GM13976 (cell line): ENCODE measurements at regions not wholly inside any gene's neighbourhood (a gene's known extent, or its start where the extent isn't known, plus 50 kb on each side); places are given as distances from the start of the nearest gene placed in this dataset.
"Not testable (repeated sequence)": the region's sequence is repeated elsewhere in the genome, so short reads cannot be mapped to it uniquely, and the experiment has no call there.

Source experiments
- DNase-seq: peaks from one replicate; pipeline ENCODE4 v3.0.0; 2012; ENCODE audit warnings: low spot score
- CTCF ChIP-seq: IDR thresholded peaks from 2 replicates; pipeline ENCODE4 v1.5.1; 2012; ENCODE audit warnings: borderline replicate concordance, mild to moderate bottlenecking; ENCODE audit not compliant: insufficient read depth; ENCODE audit errors: extremely low read depth, missing control alignments, control extremely low read depth
- in situ Hi-C: fragments of 300-500 bp; cut with MboI; formaldehyde crosslinking; loops from one replicate; pipeline ENCODE4 v1.12.0; 2022; ENCODE audit warnings: low sequenced_read_pairs, mixed read lengths, inconsistent platforms; ENCODE audit not compliant: unreplicated experiment

GRCh38 chr14:106585692-106586091 lies 1059.3 kb downstream of the TMEM121 start:
- in situ Hi-C loops, result no loop called here
- no peak for DNase-seq
- TF ChIP-seq CTCF, result no peak

GRCh38 chr14:106586098-106586704 lies 1059.8 kb downstream of the TMEM121 start:
- in situ Hi-C loops, result no loop called here
- peak; percentile 64 for TF ChIP-seq CTCF
- DNase-seq, result peak; percentile 76

GRCh38 chr14:106591539-106591938 lies 1065.2 kb downstream of the TMEM121 start:
- in situ Hi-C loops, DNase-seq: not testable (repeated sequence)

- peak; percentile 31 for TF ChIP-seq CTCF
- in situ Hi-C loops, DNase-seq: not testable (repeated sequence)
Observed at GRCh38 chr14:106592115-106592852, 1065.9 kb downstream of the TMEM121 start.

GRCh38 chr14:106599209-106599608 lies 1072.8 kb downstream of the TMEM121 start:
- TF ChIP-seq CTCF, result no peak
- DNase-seq, result no peak
- in situ Hi-C loops, result no loop called here

GRCh38 chr14:106605548-106606448 lies 1079.4 kb downstream of the TMEM121 start:
- peak; percentile 79 for DNase-seq
- in situ Hi-C loops, result no loop called here
- TF ChIP-seq CTCF, result peak; percentile 72
